ENCODE measurements at regions not wholly inside any gene's neighbourhood (a gene's known extent, or its start where the extent isn't known, plus 50 kb on each side); places are given as distances from the start of the nearest gene placed in this dataset.

- ATAC-seq (peak; percentile 47), DNase-seq (ENCODE audit: low spot score) (no peak)
- intact Hi-C loops (cut with DNase I), result no loop called here
Measured at GRCh38 chr9:696332-697323, 144.9 kb upstream of the DMRT1 start.

- no peak for DNase-seq (ENCODE audit: low spot score)
- no peak for ATAC-seq
- intact Hi-C loops (cut with DNase I), result no loop called here
Measured at GRCh38 chr9:698276-698675, 143.2 kb upstream of the DMRT1 start.

GRCh38 chr9:698954-699353 is 142.5 kb upstream of the DMRT1 start:
- ATAC-seq (no peak), DNase-seq (ENCODE audit: low spot score) (no peak)
- intact Hi-C loops (cut with DNase I), result no loop called here

GRCh38 chr9:699396-699795 is 142.1 kb upstream of the DMRT1 start:
- intact Hi-C loops (cut with DNase I), result no loop called here
- DNase-seq (ENCODE audit: low spot score), result no peak
- no peak for ATAC-seq

- intact Hi-C loops (cut with DNase I), result no loop called here
- DNase-seq (ENCODE audit: low spot score) (no peak), ATAC-seq (peak; percentile 59)
Measured at GRCh38 chr9:700365-701282, 140.9 kb upstream of the DMRT1 start.

- no peak for DNase-seq (ENCODE audit: low spot score)
- intact Hi-C loops (cut with DNase I), result no loop called here
- peak; percentile 23 for ATAC-seq
Measured at GRCh38 chr9:703392-703791, 138.1 kb upstream of the DMRT1 start.

DNA sequence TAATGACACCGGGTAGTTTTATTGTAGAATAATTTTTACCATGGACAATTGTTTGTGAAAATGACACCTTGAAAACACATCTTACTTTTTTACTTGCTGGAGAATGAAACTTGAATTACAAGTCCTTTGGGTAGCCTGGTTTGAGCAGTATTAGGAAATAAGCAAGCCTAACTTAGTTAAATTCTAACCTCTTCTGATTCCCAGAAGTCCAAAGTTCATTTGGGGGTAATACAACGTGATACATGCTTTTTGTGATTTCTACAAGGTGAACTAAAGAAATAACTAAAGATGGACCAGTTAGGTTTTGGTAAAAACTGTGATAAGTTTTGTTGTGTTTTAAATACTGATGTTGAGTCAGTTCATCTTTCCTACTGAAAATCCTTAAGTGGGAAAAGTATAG is 135.4 kb upstream of the DMRT1 start:
- ATAC-seq, result no peak
- DNase-seq (ENCODE audit: low spot score), result no peak
- intact Hi-C loops (cut with DNase I), result no loop called here

GRCh38 chr9:706606-707459 is 134.7 kb upstream of the DMRT1 start:
- intact Hi-C loops (cut with DNase I), result no loop called here
- ATAC-seq (peak; percentile 90), DNase-seq (ENCODE audit: low spot score) (peak; percentile 84)

GRCh38 chr9:708182-708550 is 133.3 kb upstream of the DMRT1 start:
- no peak for DNase-seq (ENCODE audit: low spot score)
- intact Hi-C loops (cut with DNase I), result no loop called here
- ATAC-seq, result no peak

- ATAC-seq, result no peak
- intact Hi-C loops (cut with DNase I), result no loop called here
- no peak for DNase-seq (ENCODE audit: low spot score)
Measured at GRCh38 chr9:708551-709432, 132.7 kb upstream of the DMRT1 start.

GRCh38 chr9:710951-711745 is 130.3 kb upstream of the DMRT1 start:
- intact Hi-C loops (cut with DNase I), result no loop called here
- DNase-seq (ENCODE audit: low spot score), result no peak
- ATAC-seq, result no peak

GRCh38 chr9:711761-712553 is 129.5 kb upstream of the DMRT1 start:
- intact Hi-C loops (cut with DNase I), result no loop called here
- DNase-seq (ENCODE audit: low spot score), result no peak
- ATAC-seq, result no peak

DNA sequence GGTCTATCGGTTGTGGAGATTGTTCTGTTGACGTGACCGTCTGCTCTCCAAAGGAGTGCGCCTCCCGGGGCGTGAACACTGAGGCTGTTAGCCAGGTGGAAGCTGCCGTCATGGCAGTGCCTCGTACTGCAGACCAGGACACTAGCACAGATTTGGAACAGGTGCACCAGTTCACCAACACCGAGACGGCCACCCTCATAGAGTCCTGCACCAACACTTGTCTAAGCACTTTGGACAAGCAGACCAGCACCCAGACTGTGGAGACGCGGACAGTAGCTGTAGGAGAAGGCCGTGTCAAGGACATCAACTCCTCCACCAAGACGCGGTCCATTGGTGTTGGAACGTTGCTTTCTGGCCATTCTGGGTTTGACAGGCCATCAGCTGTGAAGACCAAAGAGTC is 128.9 kb upstream of the DMRT1 start:
- ATAC-seq, result no peak
- intact Hi-C loops (cut with DNase I), result no loop called here
- DNase-seq (ENCODE audit: low spot score), result no peak

GRCh38 chr9:713091-713490 is 128.4 kb upstream of the DMRT1 start:
- intact Hi-C loops (cut with DNase I), result no loop called here
- no peak for DNase-seq (ENCODE audit: low spot score)
- ATAC-seq, result no peak

DNA sequence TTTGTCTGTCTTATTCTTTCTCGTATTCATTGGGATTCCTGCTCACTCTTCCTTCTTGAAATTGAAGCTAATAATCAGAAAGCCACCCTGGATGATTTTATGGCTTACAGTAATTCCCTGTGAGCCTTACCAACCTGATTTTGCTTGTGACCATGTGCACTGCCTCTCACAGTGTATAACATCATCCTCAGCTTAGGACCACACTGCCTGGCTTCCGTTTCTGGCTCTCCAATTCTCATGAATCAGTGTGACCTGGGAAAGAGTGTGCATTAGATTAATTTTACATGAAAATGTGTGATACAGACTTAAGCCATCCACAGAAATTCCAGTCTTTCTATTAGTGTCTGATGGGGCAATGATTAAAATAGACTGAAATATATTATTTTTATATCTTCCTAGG is 126.8 kb upstream of the DMRT1 start:
- no peak for ATAC-seq
- DNase-seq (ENCODE audit: low spot score), result no peak
- intact Hi-C loops (cut with DNase I), result no loop called here

- ATAC-seq, result peak; percentile 76
- intact Hi-C loops (cut with DNase I), result no loop called here
- DNase-seq (ENCODE audit: low spot score), result no peak
Measured at GRCh38 chr9:715300-715699, 126.2 kb upstream of the DMRT1 start.
